ENCODE measurements at regions not wholly inside any gene's neighbourhood (a gene's known extent, or its start where the extent isn't known, plus 50 kb on each side); places are given as distances from the start of the nearest gene placed in this dataset.

- no peak overlapping the region for H3K4me3 ChIP-seq (replicated peaks; ENCODE audit: low read depth, low read length)
- no peak for TF ChIP-seq CTCF (IDR thresholded peaks at IDR 0.05; ENCODE audit: low read depth, low read length, missing control alignments)
- DNase-seq (ENCODE audit: extremely low read depth, low read depth), result no peak
Measured at GRCh38 chr4:11843340-11843739, 414.6 kb upstream of the HS3ST1 start.

GRCh38 chr4:11842620-11843263 lies 414.0 kb upstream of the HS3ST1 start:
- no peak for DNase-seq (ENCODE audit: extremely low read depth, low read depth)

GRCh38 chr4:11839889-11840288 lies 411.2 kb upstream of the HS3ST1 start:
- no peak for DNase-seq (ENCODE audit: extremely low read depth, low read depth)
- no peak for TF ChIP-seq CTCF (IDR thresholded peaks at IDR 0.05; ENCODE audit: low read depth, low read length, missing control alignments)
- no peak overlapping the region for H3K4me3 ChIP-seq (replicated peaks; ENCODE audit: low read depth, low read length)

More at GRCh38 chr4:11842620-11843263, 414.0 kb upstream of the HS3ST1 start:
- H3K4me3 ChIP-seq (replicated peaks; ENCODE audit: low read depth, low read length), result no peak overlapping the region
- TF ChIP-seq CTCF (IDR thresholded peaks at IDR 0.05; ENCODE audit: low read depth, low read length, missing control alignments), result no peak

GRCh38 chr4:11831739-11832138 lies 403.0 kb upstream of the HS3ST1 start:
- no peak for TF ChIP-seq CTCF (IDR thresholded peaks at IDR 0.05; ENCODE audit: low read depth, low read length, missing control alignments)
- no peak overlapping the region for H3K4me3 ChIP-seq (replicated peaks; ENCODE audit: low read depth, low read length)
- no peak for DNase-seq (ENCODE audit: extremely low read depth, low read depth)

DNA sequence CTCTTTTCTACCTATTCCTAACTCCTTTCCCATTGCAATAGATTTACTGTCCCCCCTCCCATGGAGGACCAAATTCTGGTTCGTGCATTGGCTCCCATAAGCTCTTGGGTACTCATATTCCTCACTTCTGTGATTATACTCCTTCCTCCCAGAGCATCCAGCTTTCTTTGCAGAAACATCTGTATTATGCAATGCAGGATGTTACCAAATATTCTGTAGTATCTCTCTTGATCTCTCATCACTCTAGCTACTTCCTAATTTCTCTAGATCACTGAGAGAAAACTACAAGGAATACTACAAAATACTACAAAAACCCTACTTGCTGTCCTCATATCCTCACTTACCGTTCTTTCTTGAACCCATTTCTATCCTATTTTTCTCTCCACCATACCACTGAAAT lies 395.9 kb upstream of the HS3ST1 start:
- no peak for DNase-seq (ENCODE audit: extremely low read depth, low read depth)
- H3K4me3 ChIP-seq (replicated peaks; ENCODE audit: low read depth, low read length), result no peak overlapping the region
- TF ChIP-seq CTCF (IDR thresholded peaks at IDR 0.05; ENCODE audit: low read depth, low read length, missing control alignments), result no peak

GRCh38 chr4:11821772-11822430 lies 393.2 kb upstream of the HS3ST1 start:
- no peak for DNase-seq (ENCODE audit: extremely low read depth, low read depth)
- no peak for TF ChIP-seq CTCF (IDR thresholded peaks at IDR 0.05; ENCODE audit: low read depth, low read length, missing control alignments)
- H3K4me3 ChIP-seq (replicated peaks; ENCODE audit: low read depth, low read length), result no peak overlapping the region

Measured in HFF-Myc (cell line).